ENCODE measurements at regions not wholly inside any gene's neighbourhood (a gene's known extent, or its start where the extent isn't known, plus 50 kb on each side); places are given as distances from the start of the nearest gene placed in this dataset.

GRCh38 chr16:63100082-63100481, 1063.8 kb upstream of the CDH8 start:
- DNase-seq (ENCODE audit: low read depth) = no peak

GRCh38 chr16:63096857-63097256, 1060.6 kb upstream of the CDH8 start:
- DNase-seq (ENCODE audit: low read depth) = no peak

- no peak for DNase-seq (ENCODE audit: low read depth)
Observed at GRCh38 chr16:63092736-63093135, 1056.5 kb upstream of the CDH8 start.

GRCh38 chr16:63082101-63082500, 1045.9 kb upstream of the CDH8 start:
- DNase-seq (ENCODE audit: low read depth) = no peak

- no peak for DNase-seq (ENCODE audit: low read depth)
Observed at GRCh38 chr16:63080746-63081145, 1044.5 kb upstream of the CDH8 start.

GRCh38 chr16:63069047-63069446, 1032.8 kb upstream of the CDH8 start:
- no peak for DNase-seq (ENCODE audit: low read depth)

- DNase-seq (ENCODE audit: low read depth) = no peak
Observed at GRCh38 chr16:63067141-63067540, 1030.9 kb upstream of the CDH8 start.

- no peak for DNase-seq (ENCODE audit: low read depth)
Observed at GRCh38 chr16:63066552-63066951, 1030.3 kb upstream of the CDH8 start.

GRCh38 chr16:63061319-63061718, 1025.1 kb upstream of the CDH8 start:
- DNase-seq (ENCODE audit: low read depth) = no peak

GRCh38 chr16:63059676-63060075, 1023.4 kb upstream of the CDH8 start:
- no peak for DNase-seq (ENCODE audit: low read depth)

GRCh38 chr16:63057341-63057740, 1021.1 kb upstream of the CDH8 start:
- DNase-seq (ENCODE audit: low read depth) = no peak

- no peak for DNase-seq (ENCODE audit: low read depth)
Observed at GRCh38 chr16:63050391-63050790, 1014.2 kb upstream of the CDH8 start.

- DNase-seq (ENCODE audit: low read depth) = no peak
Observed at GRCh38 chr16:63038397-63039106, 1002.3 kb upstream of the CDH8 start.

- no peak for DNase-seq (ENCODE audit: low read depth)
Observed at GRCh38 chr16:63037761-63038396, 1001.6 kb upstream of the CDH8 start.

GRCh38 chr16:63018581-63019223, 982.5 kb upstream of the CDH8 start:
- DNase-seq (ENCODE audit: low read depth) = no peak

GRCh38 chr16:63008688-63009087, 972.5 kb upstream of the CDH8 start:
- no peak for DNase-seq (ENCODE audit: low read depth)

GRCh38 chr16:63005356-63005755, 969.1 kb upstream of the CDH8 start:
- no peak for DNase-seq (ENCODE audit: low read depth)

- no peak for DNase-seq (ENCODE audit: low read depth)
Observed at GRCh38 chr16:62989480-62989879, 953.2 kb upstream of the CDH8 start.

- DNase-seq (ENCODE audit: low read depth) = no peak
Observed at GRCh38 chr16:62985722-62986121, 949.5 kb upstream of the CDH8 start.

- no peak for DNase-seq (ENCODE audit: low read depth)
Observed at GRCh38 chr16:62978451-62978850, 942.2 kb upstream of the CDH8 start.

GRCh38 chr16:62977876-62978275, 941.6 kb upstream of the CDH8 start:
- no peak for DNase-seq (ENCODE audit: low read depth)

GRCh38 chr16:62974424-62974823, 938.2 kb upstream of the CDH8 start:
- no peak for DNase-seq (ENCODE audit: low read depth)

GRCh38 chr16:62970851-62971250, 934.6 kb upstream of the CDH8 start:
- DNase-seq (ENCODE audit: low read depth) = no peak

Data from GM04503 (cell line).